ENCODE measurements at regions not wholly inside any gene's neighbourhood (a gene's known extent, or its start where the extent isn't known, plus 50 kb on each side); places are given as distances from the start of the nearest gene placed in this dataset.

DNA sequence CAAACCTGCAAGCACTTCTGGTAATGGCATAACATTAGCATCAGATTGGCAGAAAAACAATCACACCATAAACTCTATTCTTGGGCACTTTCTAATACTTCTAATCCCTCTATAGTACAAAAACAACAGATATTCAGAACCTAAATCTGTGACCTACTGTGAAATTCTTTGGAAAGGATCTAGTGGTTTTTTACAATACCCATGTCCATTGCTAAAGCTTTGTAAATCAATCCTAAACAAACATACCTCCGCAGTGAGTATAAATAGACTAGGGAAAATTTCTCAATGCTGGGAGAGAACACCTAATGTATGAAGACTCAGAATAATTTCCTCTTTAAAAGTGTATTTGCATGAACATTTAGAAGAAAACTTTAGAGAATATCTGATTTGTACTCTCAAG, 1098.5 kb upstream of the DDX18 start:
- TF ChIP-seq PATZ1 (CRISPR knock-in tag; IDR thresholded peaks at IDR 0.05; ENCODE audit: borderline replicate concordance) (no peak), OSR1 (CRISPR knock-in tag; IDR thresholded peaks at IDR 0.05) (no peak), TOX (CRISPR knock-in tag; IDR thresholded peaks at IDR 0.05; ENCODE audit: borderline replicate concordance) (no peak), ESRRG (CRISPR knock-in tag; IDR thresholded peaks at IDR 0.05) (no peak), CSDC2 (CRISPR knock-in tag; IDR thresholded peaks at IDR 0.05) (no peak), ZFP3 (CRISPR knock-in tag; IDR thresholded peaks at IDR 0.05) (no peak), SNAI2 (CRISPR knock-in tag; IDR thresholded peaks at IDR 0.05) (no peak), ZFP30 (CRISPR knock-in tag; IDR thresholded peaks at IDR 0.05) (no peak), BACH2 (CRISPR knock-in tag; IDR thresholded peaks at IDR 0.05; ENCODE audit: borderline replicate concordance) (no peak)
- TF ChIP-seq, protein P1, sequence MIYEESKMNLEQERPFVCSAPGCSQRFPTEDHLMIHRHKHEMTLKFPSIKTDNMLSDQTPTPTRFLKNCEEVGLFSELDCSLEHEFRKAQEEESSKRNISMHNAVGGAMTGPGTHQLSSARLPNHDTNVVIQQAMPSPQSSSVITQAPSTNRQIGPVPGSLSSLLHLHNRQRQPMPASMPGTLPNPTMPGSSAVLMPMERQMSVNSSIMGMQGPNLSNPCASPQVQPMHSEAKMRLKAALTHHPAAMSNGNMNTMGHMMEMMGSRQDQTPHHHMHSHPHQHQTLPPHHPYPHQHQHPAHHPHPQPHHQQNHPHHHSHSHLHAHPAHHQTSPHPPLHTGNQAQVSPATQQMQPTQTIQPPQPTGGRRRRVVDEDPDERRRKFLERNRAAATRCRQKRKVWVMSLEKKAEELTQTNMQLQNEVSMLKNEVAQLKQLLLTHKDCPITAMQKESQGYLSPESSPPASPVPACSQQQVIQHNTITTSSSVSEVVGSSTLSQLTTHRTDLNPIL (CRISPR knock-in tag; IDR thresholded peaks at IDR 0.05; ENCODE audit: low read depth): no peak
- TF ChIP-seq, protein P2, sequence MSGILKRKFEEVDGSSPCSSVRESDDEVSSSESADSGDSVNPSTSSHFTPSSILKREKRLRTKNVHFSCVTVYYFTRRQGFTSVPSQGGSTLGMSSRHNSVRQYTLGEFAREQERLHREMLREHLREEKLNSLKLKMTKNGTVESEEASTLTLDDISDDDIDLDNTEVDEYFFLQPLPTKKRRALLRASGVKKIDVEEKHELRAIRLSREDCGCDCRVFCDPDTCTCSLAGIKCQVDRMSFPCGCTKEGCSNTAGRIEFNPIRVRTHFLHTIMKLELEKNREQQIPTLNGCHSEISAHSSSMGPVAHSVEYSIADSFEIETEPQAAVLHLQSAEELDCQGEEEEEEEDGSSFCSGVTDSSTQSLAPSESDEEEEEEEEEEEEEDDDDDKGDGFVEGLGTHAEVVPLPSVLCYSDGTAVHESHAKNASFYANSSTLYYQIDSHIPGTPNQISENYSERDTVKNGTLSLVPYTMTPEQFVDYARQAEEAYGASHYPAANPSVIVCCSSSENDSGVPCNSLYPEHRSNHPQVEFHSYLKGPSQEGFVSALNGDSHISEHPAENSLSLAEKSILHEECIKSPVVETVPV (CRISPR knock-in tag; IDR thresholded peaks at IDR 0.05): no peak
